B cell (primary cell): ENCODE measurements at regions not wholly inside any gene's neighbourhood (a gene's known extent, or its start where the extent isn't known, plus 50 kb on each side); places are given as distances from the start of the nearest gene placed in this dataset.

Source experiments
- ATAC-seq: fragments of 200-7000 bp; cut with Tn5 transposase; one replicate; pipeline ENCODE4 v1.10.0; 2021; ENCODE audit warnings: low read depth, mild to moderate bottlenecking, moderate number of reproducible peaks, moderate library complexity
- CTCF ChIA-PET: fragments of 350-600 bp; sonication (Branson Sonifier 250); formaldehyde crosslinking; loops from one replicate; lab custom pipeline; 2021; ENCODE audit warnings: antibody characterized with exemption, inconsistent platforms; lab: Charles Lee
- POLR2A ChIA-PET: fragments of 350-600 bp; sonication (Branson Sonifier 250); formaldehyde crosslinking; loops from one replicate; lab custom pipeline; 2021; ENCODE audit warnings: antibody characterized with exemption; lab: Charles Lee
- DNase-seq: peaks from one replicate; pipeline ENCODE4 v3.0.0; 2013
- H2AFZ ChIP-seq: 2 replicates; pipeline ENCODE4 v1.6.1; 2012; ENCODE audit warnings: mild to moderate bottlenecking, low read depth, low read length; ENCODE audit not compliant: insufficient read depth, poor library complexity, severe bottlenecking
- H3K27ac ChIP-seq, 2 donors: 1 replicate in 1 of 2; 2 replicates in 1 of 2; pipeline ENCODE4 v1.5.1; 2012 to 2013; ENCODE audit warnings: low read length in 2 of 2, mild to moderate bottlenecking in 2 of 2, moderate library complexity in 1 of 2
- H3K27me3 ChIP-seq, 4 experiments: fragments of 200-600 bp in 1 of 4; sonication (generic) in 1 of 4; replicated peaks in 1 of 4; 1 replicate in 2 of 4; 2 replicates in 2 of 4; pipeline versions ENCODE4 v1.6.1 to v1.7.0; 2013 to 2016; ENCODE audit warnings: low read length in 3 of 4, mild to moderate bottlenecking in 2 of 4, mixed read lengths in 1 of 4, moderate library complexity in 1 of 4; ENCODE audit not compliant: insufficient read depth in 4 of 4, control insufficient read depth in 3 of 4; ENCODE audit errors: control extremely low read depth in 1 of 4
- H3K36me3 ChIP-seq, 2 experiments: replicated peaks in 1 of 2; 1 replicate in 1 of 2; 2 replicates in 1 of 2; pipeline versions ENCODE4 v1.6.1 to v1.7.1; 2013; ENCODE audit warnings: low read length in 1 of 2; ENCODE audit not compliant: insufficient read depth in 2 of 2, control insufficient read depth in 1 of 2; ENCODE audit errors: control extremely low read depth in 1 of 2, extremely low read depth in 1 of 2
- H3K4me1 ChIP-seq, 2 donors: fragments of 200-600 bp in 1 of 2; sonication (generic) in 1 of 2; 1 replicate in 1 of 2; 2 replicates in 1 of 2; pipeline versions ENCODE4 v1.5.1 to v1.6.1; 2013 to 2017; ENCODE audit warnings: low read length in 2 of 2; ENCODE audit not compliant: control insufficient read depth in 2 of 2, insufficient read depth in 2 of 2
- H3K4me2 ChIP-seq: replicated peaks from 2 replicates; pipeline ENCODE3; 2012; ENCODE audit warnings: mild to moderate bottlenecking, low read depth, low read length; ENCODE audit not compliant: poor library complexity, severe bottlenecking
- H3K4me3 ChIP-seq, 5 experiments: fragments of 200-600 bp in 1 of 5; sonication (generic) in 1 of 5; 1 replicate in 3 of 5; 2 replicates in 2 of 5; pipeline versions ENCODE4 v1.5.1 to v1.7.0; 2011 to 2016; ENCODE audit warnings: low read length in 4 of 5, mild to moderate bottlenecking in 4 of 5, low read depth in 2 of 5, control low read depth in 1 of 5, moderate library complexity in 1 of 5; ENCODE audit not compliant: insufficient read depth in 1 of 5; ENCODE audit errors: control extremely low read depth in 1 of 5, extremely low read depth in 1 of 5
- H3K79me2 ChIP-seq: fragments of 200-600 bp; sonication (generic); one replicate; pipeline ENCODE4 v1.6.0; 2016; ENCODE audit warnings: low read length; ENCODE audit not compliant: control insufficient read depth, insufficient read depth
- H3K9ac ChIP-seq: fragments of 200-600 bp; sonication (generic); 2 replicates; pipeline ENCODE4 v1.6.1; 2017; ENCODE audit warnings: mild to moderate bottlenecking, low read length, moderate library complexity
- H3K9me3 ChIP-seq, 3 donors: one replicate each; pipeline versions ENCODE4 v1.6.1 to v1.7.1; 2013; ENCODE audit warnings: low read length in 2 of 3; ENCODE audit not compliant: control insufficient read depth in 2 of 3, insufficient read depth in 1 of 3; ENCODE audit errors: control extremely low read depth in 1 of 3
- H4K20me1 ChIP-seq: 2 replicates; pipeline ENCODE4 v1.6.0; 2012; ENCODE audit warnings: mild to moderate bottlenecking, low read length; ENCODE audit not compliant: insufficient read depth, control insufficient read depth, poor library complexity, severe bottlenecking
- H3K27ac Mint-ChIP-seq: one replicate; pipeline ENCODE4 v1.8.0; 2021; ENCODE audit warnings: mixed read lengths
- H3K27me3 Mint-ChIP-seq: one replicate; pipeline ENCODE4 v1.8.0; 2021; ENCODE audit warnings: mixed read lengths
- H3K4me1 Mint-ChIP-seq: one replicate; pipeline ENCODE4 v1.8.0; 2021; ENCODE audit warnings: mixed read lengths
- H3K4me3 Mint-ChIP-seq: one replicate; pipeline ENCODE4 v1.8.0; 2021; ENCODE audit warnings: mixed read lengths
- H3K9me3 Mint-ChIP-seq: one replicate; pipeline ENCODE4 v1.8.0; 2022; ENCODE audit warnings: mixed read lengths; ENCODE audit not compliant: insufficient read depth
- CTCF ChIP-seq: fragments of 200-600 bp; IDR thresholded peaks from one replicate; pipeline ENCODE4 v1.8.0; 2022; ENCODE audit warnings: antibody characterized with exemption, mild to moderate bottlenecking
- EZH2 ChIP-seq: IDR thresholded peaks from 2 replicates; pipeline ENCODE4 v1.6.1; 2012; ENCODE audit warnings: borderline replicate concordance, low read depth, mild to moderate bottlenecking, moderate library complexity, low read length; ENCODE audit not compliant: insufficient read depth, poor library complexity, severe bottlenecking
- WGBS: methylation state at CpG from one replicate; pipeline ENCODE4 v1.1.5; 2013; ENCODE audit warnings: missing lambda C conversion rate; ENCODE audit not compliant: insufficient coverage; 5-methylcytosine and 5-hydroxymethylcytosine counted together
- intact Hi-C: fragments of 100-400 bp; cut with micrococcal nuclease; formaldehyde crosslinking; loops from one replicate; pipeline ENCODE4 v1.10.0; 2022

GRCh38 chr11:45752106-45752505, 52.8 kb upstream of the SLC35C1 start:
- intact Hi-C loops: no loop called here
- H3K4me1 Mint-ChIP-seq: no peaks in the 10 kb centered on the region
- no peak for DNase-seq
- ATAC-seq: no peak
- WGBS: 92% methylated on average over 5 of the region's 11 CpGs
- ChIA-PET CTCF (interaction anchor here (1.3 kb wide), 1 partner anchor 20 kb away, joined by 4 read pairs; no protein-coding TSS in a partner anchor), POLR2A (no interaction called here)
- TF ChIP-seq EZH2 (no peak), CTCF (no peak)
- no peak overlapping the region for H3K27ac ChIP-seq
- no peak overlapping the region for H3K4me3 ChIP-seq
- no peak overlapping the region for H3K4me2 ChIP-seq
- no peaks in the 10 kb centered on the region for H3K79me2 ChIP-seq
- H3K4me3 Mint-ChIP-seq: no peak overlapping the region
- no peaks in the 10 kb centered on the region for H3K4me1 ChIP-seq
- H3K9me3 Mint-ChIP-seq: no peaks in the 10 kb centered on the region
- peaks cover 0 to 18% (median 1%) of the 10 kb centered on the region in 4 experiments for H3K27me3 ChIP-seq
- peaks cover 57% of the 10 kb centered on the region for H3K27me3 Mint-ChIP-seq
- H3K9ac ChIP-seq: no peak overlapping the region
- H2AFZ ChIP-seq: no peak overlapping the region
- no peaks in the 10 kb centered on the region for H3K36me3 ChIP-seq
- no peak overlapping the region for H3K27ac Mint-ChIP-seq
- no peaks in the 10 kb centered on the region for H4K20me1 ChIP-seq
- no peaks in the 10 kb centered on the region for H3K9me3 ChIP-seq

- WGBS: no CpG with 5 or more reads among the region's 7 CpGs
- Histone ChIP-seq H3K4me3 (no peak overlapping the region), H2AFZ (no peak overlapping the region), H4K20me1 (no peaks in the 10 kb centered on the region), H3K36me3 (no peaks in the 10 kb centered on the region), H3K27ac (no peak overlapping the region), H3K27me3 (peaks cover 0 to 18% (median 1%) of the 10 kb centered on the region in 4 experiments), H3K4me1 (no peaks in the 10 kb centered on the region), H3K9me3 (no peaks in the 10 kb centered on the region), H3K79me2 (no peaks in the 10 kb centered on the region), H3K4me2 (no peak overlapping the region), H3K9ac (no peak overlapping the region)
- H3K27me3 Mint-ChIP-seq: peaks cover 50% of the 10 kb centered on the region
- no peak for DNase-seq
- no peak overlapping the region for H3K4me3 Mint-ChIP-seq
- TF ChIP-seq CTCF: no peak
- no peak for TF ChIP-seq EZH2
- POLR2A ChIA-PET: no interaction called here
- H3K9me3 Mint-ChIP-seq: no peaks in the 10 kb centered on the region
- H3K4me1 Mint-ChIP-seq: no peaks in the 10 kb centered on the region
- ATAC-seq: no peak
- no peak overlapping the region for H3K27ac Mint-ChIP-seq
- intact Hi-C loops: no loop called here
- CTCF ChIA-PET: no interaction called here
These were observed 53.5 kb upstream of the SLC35C1 start for GRCh38 chr11:45751430-45751829.
